Ovary (tissue), 7 donors: ENCODE measurements at regions not wholly inside any gene's neighbourhood (a gene's known extent, or its start where the extent isn't known, plus 50 kb on each side); places are given as distances from the start of the nearest gene placed in this dataset.

Source experiments
- DNase-seq, 5 donors: peaks; one replicate each; pipeline ENCODE4 v3.0.0-alpha.2; 2019 to 2020
- H3K27ac ChIP-seq, 2 donors: fragments of 200-600 bp; one replicate each; pipeline versions ENCODE4 v1.5.1 to v1.8.0; 2019 to 2022
- H3K27me3 ChIP-seq: fragments of 200-600 bp; one replicate; pipeline ENCODE4 v1.8.0; 2022
- H3K36me3 ChIP-seq: fragments of 200-600 bp; sonication (generic); one replicate; pipeline ENCODE4 v1.5.1; 2019
- H3K4me1 ChIP-seq: one replicate; pipeline ENCODE4 v1.8.1; 2013; ENCODE audit warnings: mild to moderate bottlenecking, moderate library complexity; ENCODE audit not compliant: insufficient read depth
- H3K4me3 ChIP-seq: fragments of 200-600 bp; sonication (generic); one replicate; pipeline ENCODE4 v1.5.1; 2017
- H3K9me3 ChIP-seq, 2 donors: fragments of 200-600 bp in 1 of 2; sonication (generic) in 1 of 2; one replicate each; pipeline versions ENCODE4 v1.5.1 to v1.8.1; 2013 to 2019; ENCODE audit warnings: mild to moderate bottlenecking in 1 of 2, moderate library complexity in 1 of 2
- CTCF ChIP-seq, 3 donors: fragments of 450-650 bp in 2 of 3; fragments of 200-600 bp in 1 of 3; IDR thresholded peaks; one replicate each; pipeline versions ENCODE4 v1.5.1 to v1.8.0; 2016 to 2022; ENCODE audit warnings: antibody characterized with exemption in 3 of 3, mild to moderate bottlenecking in 1 of 3
- EP300 ChIP-seq: sonication (generic); formaldehyde crosslinking; IDR thresholded peaks from one replicate; pipeline ENCODE4 v1.6.1; 2017; ENCODE audit warnings: antibody characterized with exemption
- POLR2A ChIP-seq: fragments of 450-650 bp; IDR thresholded peaks from one replicate; pipeline ENCODE4 v1.6.1; 2017; ENCODE audit warnings: antibody characterized with exemption, mild to moderate bottlenecking, moderate library complexity
- WGBS, 3 donors: extraction: QIAGEN DNeasy Blood & Tissue Kit in 1 of 3; methylation state at CpG; one replicate each; pipeline versions ENCODE4 v1.1.5 to v1.1.7; 2013 to 2017; 5-methylcytosine and 5-hydroxymethylcytosine counted together
- intact Hi-C, 4 donors: fragments of 100-400 bp; cut with DNase I; formaldehyde crosslinking; loops; one replicate each; pipeline versions ENCODE4 v1.11.0 to v1.15.1; 2022 to 2023
- donor health status: DM: no; HTN: no; CAD: no; lungs with moderate emphysema.
- donor health status: DM: no; HTN: no; CAD: no.
- donor health status: Bipolar disorder and iron deficiency.
- donor health status: DM: no; HTN: no; CAD: no.
- donor health status: DM: yes; HTN: yes; CAD: no.

- no peaks in the 10 kb centered on the region for H3K27me3 ChIP-seq
- peaks cover 14% of the 10 kb centered on the region for H3K4me1 ChIP-seq
- no peaks in the 10 kb centered on the region for H3K9me3 ChIP-seq
- WGBS, 3 donors: 93 to 94% (median 93%) methylated on average over 15 of the region's 15 CpGs
- no peaks in the 10 kb centered on the region for H3K36me3 ChIP-seq
- H3K27ac ChIP-seq: no peak overlapping the region
- TF ChIP-seq CTCF (IDR thresholded peaks at IDR 0.05) (no peak), EP300 (no peak), POLR2A (no peak)
- DNase-seq: no peak
- intact Hi-C loops: no loop called here
- H3K4me3 ChIP-seq: no peak overlapping the region
Observed at GRCh38 chr2:43161650-43162510, 64.5 kb downstream of the ZFP36L2 start.

GRCh38 chr2:43160778-43161177, 65.6 kb downstream of the ZFP36L2 start:
- no peak for DNase-seq
- Histone ChIP-seq H3K4me1 (peaks cover 14% of the 10 kb centered on the region), H3K27ac (no peak overlapping the region), H3K36me3 (no peaks in the 10 kb centered on the region), H3K4me3 (no peak overlapping the region), H3K9me3 (no peaks in the 10 kb centered on the region), H3K27me3 (no peaks in the 10 kb centered on the region)
- intact Hi-C loops: no loop called here
- WGBS, 3 donors: 83 to 89% (median 87%) methylated on average over 5 of the region's 5 CpGs
- TF ChIP-seq CTCF (IDR thresholded peaks at IDR 0.05): no peak
- TF ChIP-seq POLR2A: no peak
- TF ChIP-seq EP300: no peak

- peaks cover 14% of the 10 kb centered on the region for H3K4me1 ChIP-seq
- no peaks in the 10 kb centered on the region for H3K27me3 ChIP-seq
- H3K4me3 ChIP-seq: no peak overlapping the region
- intact Hi-C loops: no loop called here
- no peak overlapping the region for H3K27ac ChIP-seq
- DNase-seq: no peak
- H3K9me3 ChIP-seq: no peaks in the 10 kb centered on the region
- no peaks in the 10 kb centered on the region for H3K36me3 ChIP-seq
- TF ChIP-seq EP300: no peak
- TF ChIP-seq POLR2A: no peak
- no peak for TF ChIP-seq CTCF (IDR thresholded peaks at IDR 0.05)
- WGBS, 3 donors: 75 to 77% (median 75%) methylated on average over 7 of the region's 7 CpGs
Observed at GRCh38 chr2:43159797-43160196, 66.6 kb downstream of the ZFP36L2 start.

DNA sequence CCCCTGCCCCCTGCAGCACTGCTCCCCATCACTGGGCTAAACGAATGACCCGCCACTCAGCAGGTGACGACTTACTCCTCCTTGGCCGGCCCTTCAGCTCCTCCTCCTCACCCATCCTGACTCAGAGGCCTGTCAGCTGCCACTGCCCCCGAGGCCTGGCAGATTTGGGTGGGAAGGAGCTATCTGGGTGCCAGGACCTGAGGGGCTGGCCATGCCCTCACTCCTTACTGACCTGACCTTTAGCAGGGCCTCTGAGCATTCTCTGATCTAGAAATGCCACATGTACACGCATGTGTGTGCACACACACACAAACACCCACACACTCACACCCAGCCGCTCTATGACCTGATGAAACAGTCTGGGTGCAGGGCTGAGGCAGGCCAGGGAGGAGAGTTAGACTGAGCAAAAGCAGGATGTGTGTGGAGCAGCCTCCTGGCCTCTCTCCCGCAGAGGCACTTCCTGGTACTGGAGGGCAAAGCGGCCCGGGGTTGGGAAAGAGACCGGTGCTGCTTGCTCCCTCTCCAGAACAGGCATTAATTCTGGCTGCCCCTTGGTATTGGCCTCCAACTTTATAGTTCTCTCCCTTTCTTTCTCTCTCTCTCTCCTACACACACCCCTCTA, 68.0 kb downstream of the ZFP36L2 start:
- Histone ChIP-seq H3K4me3 (no peak overlapping the region), H3K27me3 (no peaks in the 10 kb centered on the region), H3K36me3 (no peaks in the 10 kb centered on the region), H3K27ac (peak overlapping the region in 1 of 2 donors; percentile 75), H3K9me3 (no peaks in the 10 kb centered on the region), H3K4me1 (peaks cover 14% of the 10 kb centered on the region)
- DNase-seq: peak; percentile 60 to 76 (median 70)
- WGBS, 3 donors: 39 to 49% (median 49%) methylated on average over 11 of the region's 11 CpGs
- TF ChIP-seq POLR2A (no peak), CTCF (IDR thresholded peaks at IDR 0.05) (no peak), EP300 (no peak)
- intact Hi-C loops: no loop called here
